ENCODE measurements at regions not wholly inside any gene's neighbourhood (a gene's known extent, or its start where the extent isn't known, plus 50 kb on each side); places are given as distances from the start of the nearest gene placed in this dataset.
A peak's percentile ranks its signal among the peaks of the same experiment; 100 is the strongest.

DNA sequence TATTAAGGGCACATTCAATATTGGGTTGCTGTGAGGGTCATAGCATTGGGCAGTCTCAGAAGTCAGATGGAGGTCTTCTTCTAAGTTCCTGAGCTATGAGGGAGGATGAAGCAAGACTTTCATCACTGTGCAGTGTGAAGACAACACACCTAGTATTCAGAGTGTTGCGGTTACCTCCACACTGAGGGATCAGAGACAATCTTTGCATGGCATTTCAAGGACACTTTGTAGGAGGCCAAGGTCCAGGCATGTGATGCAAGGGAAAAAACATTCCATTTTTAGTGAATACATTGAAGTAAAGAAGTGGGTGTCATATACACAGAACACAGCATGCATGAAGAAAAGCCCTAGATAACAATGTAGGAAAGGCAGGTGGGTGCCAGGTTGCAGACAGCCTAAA lies 481.2 kb upstream of the DIPK2B start:
- H3K4me2 ChIP-seq (ENCODE audit: control insufficient read depth, extremely low read depth, insufficient read depth, low read depth, low read length): no peak overlapping the region
- no peak for DNase-seq (ENCODE audit: low read depth, low spot score)
- H2AFZ ChIP-seq (ENCODE audit: control insufficient read depth, low read length): no peak overlapping the region
- no peaks in the 10 kb centered on the region for H4K20me1 ChIP-seq (ENCODE audit: control insufficient read depth, extremely low read depth, insufficient read depth, low read length)
- no peak for TF ChIP-seq EZH2 (IDR thresholded peaks at IDR 0.05; ENCODE audit: low read length)
- TF ChIP-seq CTCF (optimal IDR thresholded peaks at IDR 0.05 in 1 of 3, IDR thresholded peaks at IDR 0.05 in 1 of 3, conservative IDR thresholded peaks at IDR 0.05 in 1 of 3; ENCODE audit: extremely low read depth in 1 of 3, insufficient read depth in 2 of 3, low read length in 3 of 3): no peak
- no peaks in the 10 kb centered on the region for H3K79me2 ChIP-seq (ENCODE audit: control insufficient read depth, insufficient read depth, low read length)
- dilution Hi-C loops (cut with MboI; ENCODE audit: extremely low pct_ligation_motif_present, low sequenced_read_pairs): no loop called here
- no peaks in the 10 kb centered on the region for H3K9me3 ChIP-seq (ENCODE audit: control insufficient read depth, low read depth, low read length)
- H3K27ac ChIP-seq (ENCODE audit: control insufficient read depth, insufficient read depth, low read length): no peak overlapping the region
- no peak overlapping the region for H3K4me3 ChIP-seq (ENCODE audit: control insufficient read depth in 2 of 3, extremely low read depth in 1 of 3, insufficient read depth in 2 of 3, low read depth in 1 of 3, low read length in 3 of 3)
- no peaks in the 10 kb centered on the region for H3K27me3 ChIP-seq (ENCODE audit: control insufficient read depth, extremely low read depth, insufficient read depth, low read length)
- H3K36me3 ChIP-seq (ENCODE audit: control insufficient read depth in 2 of 2, extremely low read depth in 1 of 2, insufficient read depth in 2 of 2, low read length in 2 of 2): no peaks in the 10 kb centered on the region
- H3K9ac ChIP-seq (ENCODE audit: control insufficient read depth, extremely low read depth, insufficient read depth, low read length): no peak overlapping the region
- FAIRE-seq: no peak
- H3K9me1 ChIP-seq (ENCODE audit: control insufficient read depth, extremely low read depth, insufficient read depth, low read length): no peaks in the 10 kb centered on the region
- H3K4me1 ChIP-seq (ENCODE audit: control insufficient read depth, extremely low read depth, insufficient read depth, low read length): no peaks in the 10 kb centered on the region

GRCh38 chrX:45669715-45670340 lies 469.2 kb upstream of the DIPK2B start:
- H3K9me1 ChIP-seq (ENCODE audit: control insufficient read depth, extremely low read depth, insufficient read depth, low read length): no peaks in the 10 kb centered on the region
- DNase-seq (ENCODE audit: low read depth, low spot score) (no peak), FAIRE-seq (peak; percentile 55)
- H3K79me2 ChIP-seq (ENCODE audit: control insufficient read depth, insufficient read depth, low read length): no peaks in the 10 kb centered on the region
- H3K4me3 ChIP-seq (ENCODE audit: control insufficient read depth in 2 of 3, extremely low read depth in 1 of 3, insufficient read depth in 2 of 3, low read depth in 1 of 3, low read length in 3 of 3): no peak overlapping the region
- H2AFZ ChIP-seq (ENCODE audit: control insufficient read depth, low read length): no peak overlapping the region
- H3K4me1 ChIP-seq (ENCODE audit: control insufficient read depth, extremely low read depth, insufficient read depth, low read length): peaks cover 20% of the 10 kb centered on the region
- no peak overlapping the region for H3K27ac ChIP-seq (ENCODE audit: control insufficient read depth, insufficient read depth, low read length)
- no peaks in the 10 kb centered on the region for H3K27me3 ChIP-seq (ENCODE audit: control insufficient read depth, extremely low read depth, insufficient read depth, low read length)
- H3K4me2 ChIP-seq (ENCODE audit: control insufficient read depth, extremely low read depth, insufficient read depth, low read depth, low read length): no peak overlapping the region
- no peaks in the 10 kb centered on the region for H3K36me3 ChIP-seq (ENCODE audit: control insufficient read depth in 2 of 2, extremely low read depth in 1 of 2, insufficient read depth in 2 of 2, low read length in 2 of 2)
- dilution Hi-C loops (cut with MboI; ENCODE audit: extremely low pct_ligation_motif_present, low sequenced_read_pairs): no loop called here
- H3K9ac ChIP-seq (ENCODE audit: control insufficient read depth, extremely low read depth, insufficient read depth, low read length): no peak overlapping the region
- no peak for TF ChIP-seq EZH2 (IDR thresholded peaks at IDR 0.05; ENCODE audit: low read length)
- TF ChIP-seq CTCF (optimal IDR thresholded peaks at IDR 0.05 in 1 of 3, IDR thresholded peaks at IDR 0.05 in 1 of 3, conservative IDR thresholded peaks at IDR 0.05 in 1 of 3; ENCODE audit: extremely low read depth in 1 of 3, insufficient read depth in 2 of 3, low read length in 3 of 3): no peak
- H3K9me3 ChIP-seq (ENCODE audit: control insufficient read depth, low read depth, low read length): no peaks in the 10 kb centered on the region
- H4K20me1 ChIP-seq (ENCODE audit: control insufficient read depth, extremely low read depth, insufficient read depth, low read length): no peaks in the 10 kb centered on the region
